DMS79 treated with DMSO at 0.1 percent for 48 hours (cell line): ENCODE measurements at regions not wholly inside any gene's neighbourhood (a gene's known extent, or its start where the extent isn't known, plus 50 kb on each side); places are given as distances from the start of the nearest gene placed in this dataset.
"Not testable (repeated sequence)": the region's sequence is repeated elsewhere in the genome, so short reads cannot be mapped to it uniquely, and the experiment has no call there.

Experiments used
- DNase-seq: peaks from one replicate; lab custom pipeline; 2025; lab: John Stamatoyannopoulos, UW

DNA sequence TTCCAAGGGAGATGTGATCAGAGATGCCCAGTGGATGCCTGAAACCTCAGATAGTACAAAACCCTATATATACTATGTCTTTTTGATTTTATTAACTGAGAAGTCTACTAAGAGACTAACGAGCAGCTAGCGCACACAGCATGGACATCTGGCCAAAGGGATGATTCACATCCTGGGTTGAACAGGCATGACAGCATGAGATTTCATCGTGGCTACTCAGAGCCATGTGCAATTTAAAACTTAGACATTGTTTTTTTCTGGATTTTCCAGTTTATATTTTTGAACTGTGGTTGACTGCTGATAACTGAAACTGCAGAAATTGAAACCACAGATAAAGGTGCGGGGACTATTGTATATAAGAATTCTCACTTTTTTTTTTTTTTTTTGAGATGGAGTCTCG, 2252.9 kb upstream of the AGA start:
- no peak for DNase-seq

DNA sequence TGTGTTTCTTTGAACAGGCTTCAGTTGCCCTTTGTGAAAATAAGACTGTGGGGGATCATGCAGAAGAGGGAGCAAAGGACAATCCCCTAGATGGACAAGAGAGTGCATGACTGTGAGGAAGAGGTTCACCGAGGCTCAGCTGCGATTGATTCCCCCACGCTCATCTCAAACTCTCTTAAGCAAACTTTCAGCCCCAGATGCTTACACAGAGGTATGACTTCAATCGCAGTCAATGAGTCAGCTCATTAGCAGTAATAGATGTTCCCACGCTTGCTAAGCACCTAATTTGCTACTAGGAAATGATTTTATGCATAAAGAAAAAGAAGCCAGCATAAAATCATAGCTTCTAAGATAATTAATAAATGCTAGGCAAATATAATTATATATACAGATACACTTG, 2256.1 kb upstream of the AGA start:
- DNase-seq: no peak

DNA sequence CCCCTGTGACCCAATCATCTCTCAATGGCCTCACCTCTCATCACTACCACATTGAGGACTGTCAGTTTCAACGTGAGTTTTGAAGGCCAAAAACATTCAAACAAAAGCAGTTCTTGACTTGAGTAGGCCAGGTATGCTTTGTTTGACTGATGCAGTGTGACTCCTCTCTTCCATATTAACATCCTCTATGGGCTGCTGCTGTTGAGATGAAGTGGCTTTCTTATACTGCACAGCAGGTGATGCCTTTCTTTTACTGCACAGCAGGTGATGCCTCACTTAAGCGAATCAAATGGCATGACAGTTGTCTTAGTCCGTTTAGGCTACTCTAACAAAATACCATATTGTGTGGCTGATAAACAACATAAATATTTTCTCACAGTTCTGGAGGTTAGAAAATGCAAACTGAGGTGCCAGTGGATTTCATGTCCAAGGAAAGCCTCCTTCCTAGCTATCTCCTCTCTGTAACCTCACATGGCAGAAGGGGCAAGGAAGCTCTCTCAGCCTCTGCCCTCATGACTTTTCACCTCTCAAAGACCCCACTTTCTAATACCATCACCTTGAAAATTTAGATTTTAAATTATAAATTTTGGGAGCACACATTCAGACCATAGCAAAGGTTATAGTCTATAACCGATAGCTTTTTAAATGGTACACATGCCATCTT, 2267.9 kb upstream of the AGA start:
- no peak for DNase-seq

DNA sequence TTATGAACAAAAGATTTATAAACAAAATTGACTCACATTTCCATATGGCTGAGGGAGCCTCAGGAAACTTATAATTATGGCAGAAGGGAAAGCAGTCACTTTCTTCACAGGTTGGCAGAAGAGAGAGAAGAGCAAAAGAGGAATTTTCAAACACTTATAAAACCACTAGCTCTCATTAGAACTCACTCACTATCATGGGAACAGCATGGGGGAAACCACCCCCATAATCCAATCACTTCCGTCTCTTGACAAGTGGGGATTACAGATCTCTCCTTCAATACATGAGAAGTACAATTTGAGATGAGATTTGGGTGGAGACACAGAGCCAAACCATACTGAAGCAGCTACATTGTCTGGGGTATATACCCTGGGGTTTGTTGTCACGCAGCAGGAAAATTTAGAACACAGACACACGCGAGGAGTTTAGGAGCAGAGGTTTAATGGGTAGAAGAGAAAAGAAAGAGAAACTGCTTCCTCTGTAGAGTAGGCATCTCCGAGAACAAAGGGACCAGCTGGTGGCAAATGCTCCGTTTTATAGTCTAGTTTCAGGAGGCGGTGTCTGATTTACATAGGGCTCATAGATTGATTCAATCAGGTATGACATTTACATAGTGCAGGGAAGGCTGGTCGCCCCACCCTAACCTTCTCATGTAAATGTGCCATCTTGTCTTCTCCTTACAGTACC, 2277.7 kb upstream of the AGA start:
- DNase-seq: no peak

DNA sequence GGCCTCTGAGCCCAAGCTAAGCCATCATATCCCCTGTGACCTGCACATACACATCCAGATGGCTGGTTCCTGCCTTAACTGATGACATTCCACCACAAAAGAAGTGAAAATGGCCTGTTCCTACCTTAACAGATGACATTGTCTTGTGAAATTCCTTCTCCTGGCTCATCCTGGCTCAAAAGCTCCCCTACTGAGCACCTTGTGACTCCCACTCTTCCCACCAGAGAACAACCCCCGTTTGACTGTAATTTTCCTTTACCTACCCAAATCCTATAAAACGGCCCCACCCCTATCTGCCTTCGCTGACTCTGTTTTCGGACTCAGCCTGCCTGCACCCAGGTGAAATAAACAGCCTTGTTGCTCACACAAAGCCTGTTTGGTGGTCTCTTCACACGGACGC, 2284.3 kb upstream of the AGA start:
- not testable (repeated sequence) for DNase-seq

DNA sequence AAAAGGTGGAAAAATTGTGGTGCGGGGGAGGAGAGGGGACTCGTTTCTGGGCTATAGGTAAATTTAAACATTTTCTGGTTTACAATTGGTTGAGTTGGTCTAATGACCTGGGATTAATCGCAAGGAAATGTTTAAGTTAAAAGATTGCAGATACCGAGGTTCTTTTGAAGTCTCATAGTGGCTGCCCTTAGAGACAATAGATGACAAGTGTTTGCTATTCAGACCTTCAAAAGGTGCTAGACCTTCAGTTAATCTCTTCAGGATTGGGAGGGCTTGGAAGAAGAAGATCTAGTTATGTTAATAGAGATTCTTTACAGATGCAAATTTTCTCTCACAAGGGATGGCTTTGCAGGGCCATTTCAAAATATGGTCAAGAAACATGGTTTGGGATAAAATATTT, 2286.1 kb upstream of the AGA start:
- DNase-seq: no peak

DNA sequence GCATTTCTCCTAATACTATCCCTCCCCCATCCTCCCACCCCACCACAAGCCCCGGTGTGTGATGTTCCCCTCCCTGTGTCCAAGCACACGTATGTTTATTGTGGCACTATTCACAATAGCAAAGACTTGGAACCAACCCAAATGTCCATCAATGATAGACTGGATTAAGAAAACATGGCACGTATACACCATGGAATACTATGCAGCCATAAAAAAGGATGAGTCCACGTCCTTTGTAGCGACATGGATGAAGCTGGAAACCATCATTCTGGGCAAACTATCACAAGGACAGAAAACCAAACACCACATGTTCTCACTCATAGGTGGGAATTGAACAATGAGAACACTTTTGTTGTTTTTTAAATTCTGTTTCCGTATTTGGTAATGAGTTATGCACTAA, 2294.6 kb upstream of the AGA start:
- not testable (repeated sequence) for DNase-seq

DNA sequence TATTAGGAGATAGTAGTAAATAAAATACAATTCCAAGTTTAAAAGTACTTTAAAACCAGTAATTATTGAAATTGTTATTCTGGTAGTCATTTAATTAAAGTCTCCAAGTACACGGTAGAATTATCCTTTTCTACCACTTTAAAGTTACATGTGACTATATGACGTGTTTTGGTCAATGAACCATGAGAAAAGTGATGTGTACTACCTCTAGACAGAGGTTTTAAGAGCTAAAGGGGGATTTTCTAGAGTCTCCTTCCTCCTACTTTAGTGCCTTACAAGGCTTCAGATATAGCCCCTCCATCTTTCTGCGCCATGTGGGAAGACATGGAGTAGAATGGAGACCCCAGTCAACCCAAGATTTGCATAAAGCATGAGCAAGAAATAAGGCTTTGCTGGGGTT, 2296.6 kb upstream of the AGA start:
- no peak for DNase-seq

DNA sequence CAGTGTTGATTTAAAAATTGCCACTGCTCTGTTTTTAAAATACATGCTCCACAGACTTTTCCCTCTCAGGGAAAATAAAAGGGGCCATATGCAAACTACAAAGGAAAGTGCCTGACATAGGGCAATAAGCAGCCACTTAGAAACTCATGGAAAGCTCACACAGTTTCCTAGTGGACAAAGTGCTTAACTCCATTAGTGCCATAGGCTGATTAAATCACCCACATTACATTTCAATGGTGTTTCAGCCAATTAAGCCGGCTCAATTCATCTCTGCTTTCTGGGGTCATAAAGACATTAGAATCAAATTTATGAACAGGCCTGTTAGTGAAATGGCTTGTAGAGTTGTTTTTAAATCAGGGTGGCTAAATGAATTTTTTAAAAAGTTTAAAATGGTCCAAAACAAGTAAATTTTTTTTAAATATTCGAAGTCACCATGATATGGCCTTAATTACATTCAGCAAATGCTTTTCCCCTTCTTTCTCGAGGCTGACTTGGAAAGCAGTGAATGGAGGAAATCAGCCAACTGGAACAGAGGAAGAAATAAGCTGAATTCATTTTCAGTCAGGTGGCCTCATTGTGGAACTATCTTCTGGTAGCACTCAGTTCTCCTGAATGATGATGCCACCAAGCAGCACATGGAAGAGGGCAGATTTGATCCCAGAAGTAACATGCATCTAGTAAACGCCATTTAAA, 2305.1 kb upstream of the AGA start:
- DNase-seq: no peak

DNA sequence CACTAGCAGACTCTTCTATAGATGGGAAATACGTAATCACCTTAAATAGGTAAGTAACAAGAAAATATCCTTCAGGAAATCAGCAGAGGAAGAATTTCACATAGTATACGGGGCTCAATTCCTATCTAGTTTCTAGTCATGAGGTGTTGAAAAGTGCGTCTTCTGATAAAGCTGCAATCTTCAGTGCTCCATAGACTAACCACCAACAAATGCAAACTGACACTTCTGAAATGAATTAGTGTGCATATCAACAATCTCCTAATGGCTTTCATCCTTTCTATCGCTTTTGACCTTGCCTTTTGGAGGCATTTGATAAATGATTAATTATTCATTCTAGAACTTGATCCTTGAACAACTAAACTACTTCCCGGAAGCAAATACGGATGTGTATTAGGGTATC, 2306.6 kb upstream of the AGA start:
- no peak for DNase-seq

DNA sequence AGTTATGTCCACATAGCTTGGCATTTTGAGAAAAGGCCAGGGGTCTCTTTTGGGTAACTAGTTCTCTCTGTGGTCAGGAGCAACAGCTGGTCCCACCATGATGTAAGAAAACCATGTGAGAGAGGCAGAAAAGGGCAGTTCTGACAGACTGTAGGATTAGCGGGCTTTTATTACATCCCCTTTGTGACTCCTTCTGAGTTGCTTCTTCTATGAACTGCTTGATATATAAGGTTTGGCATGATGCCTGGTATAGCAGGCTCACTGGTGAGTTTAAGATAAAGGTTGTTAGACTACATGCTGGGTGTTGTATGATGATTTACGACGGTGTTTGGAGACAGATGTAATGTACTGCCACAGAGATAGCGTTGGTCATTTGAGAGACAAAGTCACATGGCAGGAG, 2308.1 kb upstream of the AGA start:
- DNase-seq: no peak

DNA sequence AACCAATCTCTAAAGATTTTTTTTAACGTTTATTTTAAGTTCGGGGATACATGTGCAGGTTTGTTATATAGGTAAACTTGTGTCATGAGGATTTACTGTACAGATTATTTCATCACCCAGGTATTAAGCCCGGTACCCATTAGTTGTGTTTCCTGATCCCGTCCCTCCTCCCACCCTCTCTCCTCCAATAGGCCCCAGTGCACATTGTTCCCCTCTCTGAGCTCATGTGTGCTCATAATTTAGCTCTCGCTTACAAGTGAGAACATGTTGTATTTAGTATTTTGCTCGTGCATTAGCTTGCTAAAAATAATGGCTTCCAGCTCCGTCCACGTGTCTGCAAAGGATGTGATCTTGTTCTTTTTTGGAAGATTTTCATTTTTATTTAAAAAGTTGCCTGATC, 2309.4 kb upstream of the AGA start:
- no peak for DNase-seq

DNA sequence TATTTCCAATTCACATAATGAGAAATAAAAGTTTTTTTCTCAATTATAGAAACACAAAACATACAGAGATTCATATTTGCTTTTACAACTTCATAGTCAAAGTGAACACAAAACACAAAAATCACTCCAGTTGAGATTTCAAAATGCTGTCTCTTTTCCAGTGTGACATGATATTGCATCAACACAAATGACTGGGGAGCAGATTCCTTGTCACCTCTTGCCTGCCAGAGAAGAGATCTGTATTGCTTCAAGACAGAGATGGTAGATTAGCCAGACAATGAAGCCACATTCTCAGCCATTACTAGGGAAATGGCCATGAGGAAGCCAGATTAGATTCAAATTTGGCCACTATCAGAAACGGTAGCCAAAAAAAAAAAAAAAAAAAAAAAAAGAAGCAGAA, 2313.1 kb upstream of the AGA start:
- DNase-seq: no peak

DNA sequence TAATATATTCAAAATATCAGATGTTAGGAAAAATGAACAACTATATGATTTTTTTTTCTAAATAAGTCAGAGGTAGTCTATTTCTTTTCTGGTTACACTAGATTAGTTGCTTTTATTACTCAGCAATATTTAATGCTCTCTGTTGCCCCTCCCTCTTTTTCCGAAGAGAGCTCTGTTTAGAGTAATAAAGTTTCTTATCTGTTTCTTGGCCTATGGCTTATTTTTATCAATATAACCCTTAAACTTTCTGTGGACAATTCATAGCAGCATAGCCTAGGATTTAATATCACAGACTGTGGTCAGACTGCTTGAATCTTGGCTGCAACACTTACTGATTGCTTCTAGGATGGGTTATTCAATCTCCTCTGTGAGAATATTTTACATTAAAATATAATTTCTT, 2315.4 kb upstream of the AGA start:
- no peak for DNase-seq

DNA sequence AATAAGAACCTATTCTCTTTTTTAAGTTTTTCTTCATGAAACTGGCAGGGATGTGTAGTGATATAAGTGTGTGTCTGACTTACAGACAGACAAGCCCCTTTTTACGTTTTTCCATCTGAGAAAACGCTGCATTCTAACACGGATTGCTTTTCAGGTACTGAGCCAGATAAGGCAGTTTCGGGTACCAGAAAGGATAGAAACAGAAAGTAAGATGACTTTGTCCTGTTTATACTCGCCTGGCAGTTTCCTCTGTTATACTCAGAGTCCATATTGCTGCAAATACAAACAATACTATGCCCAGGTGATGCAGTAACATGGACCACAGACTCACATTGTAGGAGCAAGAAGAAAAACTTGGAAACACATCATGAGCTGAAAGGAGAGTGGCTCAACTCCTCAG, 2320.6 kb upstream of the AGA start:
- DNase-seq: no peak

DNA sequence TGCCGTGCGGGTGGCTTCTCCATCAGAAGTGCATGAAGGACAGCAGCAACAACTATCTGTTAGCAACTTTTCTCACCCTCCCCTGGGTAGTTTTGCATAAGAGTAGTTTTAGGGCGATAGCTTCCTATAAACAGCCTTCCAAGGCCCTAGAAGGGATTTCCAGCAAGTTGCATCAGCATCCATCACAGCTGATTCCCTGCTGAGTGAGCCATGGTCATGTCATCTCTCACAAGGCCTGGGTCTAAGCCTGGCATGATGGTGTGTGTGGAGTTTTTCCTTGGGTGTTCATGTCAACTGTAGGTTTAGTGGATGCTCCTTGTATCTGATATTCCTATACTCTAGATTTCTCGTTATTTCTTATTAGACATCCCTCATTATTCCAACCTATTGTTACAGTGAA, 2324.7 kb upstream of the AGA start:
- no peak for DNase-seq

DNA sequence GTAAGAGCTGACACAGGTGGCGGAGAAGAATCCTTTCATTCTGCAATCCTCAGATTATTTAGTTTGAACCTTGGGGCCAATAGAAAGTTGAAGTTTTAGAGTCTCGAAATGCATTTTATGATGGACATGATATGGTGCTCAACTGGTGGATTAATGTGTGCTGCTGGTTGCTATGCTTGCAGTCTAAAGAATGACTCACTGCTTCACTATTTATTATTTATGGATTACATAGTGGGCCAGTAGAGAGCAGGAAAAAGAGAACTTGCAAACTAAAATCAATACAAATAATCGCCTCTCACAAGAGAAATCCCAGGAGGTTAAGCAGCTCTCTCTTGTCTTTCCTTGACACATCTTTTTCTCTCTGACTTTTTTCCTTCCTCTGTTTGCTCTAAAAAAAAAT, 2326.8 kb upstream of the AGA start:
- no peak for DNase-seq

DNA sequence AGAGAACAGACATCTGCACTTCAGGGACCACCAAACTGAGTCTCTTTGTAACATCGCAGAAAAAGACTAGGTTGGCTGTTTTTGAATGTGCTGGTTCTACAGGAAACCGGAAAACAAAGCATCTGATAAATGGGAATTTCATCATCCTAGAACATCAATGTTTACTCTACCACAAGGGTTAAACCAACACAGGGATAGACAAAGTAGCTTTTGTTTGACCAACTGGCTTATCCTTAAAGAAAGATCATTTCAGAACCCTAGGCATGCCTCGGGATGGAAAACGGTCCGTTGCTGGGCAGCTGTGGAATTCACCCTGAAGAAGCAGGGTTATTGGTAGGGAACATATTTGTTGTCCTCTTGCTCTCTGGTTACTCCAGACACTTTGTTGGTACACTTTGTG, 2355.5 kb upstream of the AGA start:
- DNase-seq: no peak

DNA sequence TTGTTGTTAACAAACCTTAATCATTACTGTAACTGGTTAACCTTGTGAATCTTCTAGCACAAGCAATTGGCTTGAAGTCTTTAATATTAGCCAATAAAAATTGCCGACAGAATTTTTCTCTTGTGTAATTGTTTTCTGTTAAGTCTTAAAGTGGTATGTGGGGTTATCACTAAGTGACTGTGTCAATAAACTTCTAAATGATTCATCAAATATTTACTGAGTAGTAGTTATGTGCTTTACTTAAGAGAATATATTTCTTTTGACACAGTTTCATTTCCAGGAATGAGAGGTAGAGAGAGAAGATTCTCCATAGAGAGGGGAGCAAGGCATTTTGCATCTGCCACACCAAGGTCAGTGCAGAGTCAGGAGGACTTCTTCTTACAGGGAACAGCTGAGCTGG, 2361.6 kb upstream of the AGA start:
- no peak for DNase-seq

DNA sequence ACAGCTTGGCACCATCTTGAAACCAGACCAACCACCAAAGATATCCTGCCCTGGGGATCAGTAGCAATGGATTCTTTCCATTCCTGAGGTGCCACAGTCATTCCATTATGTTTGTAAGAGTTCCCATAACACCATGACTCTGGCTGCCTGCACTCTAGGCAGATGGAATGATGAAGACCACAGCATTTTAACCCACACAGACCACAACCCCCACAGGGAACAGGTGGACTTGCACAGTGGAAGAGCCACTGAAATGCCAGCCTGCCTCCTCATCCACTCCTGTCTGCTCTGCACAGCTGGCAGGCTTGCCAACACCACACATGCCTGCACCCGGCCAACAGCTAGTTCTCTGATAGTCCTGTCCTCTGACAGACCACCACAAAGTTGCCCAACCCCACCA, 2362.2 kb upstream of the AGA start:
- no peak for DNase-seq

DNA sequence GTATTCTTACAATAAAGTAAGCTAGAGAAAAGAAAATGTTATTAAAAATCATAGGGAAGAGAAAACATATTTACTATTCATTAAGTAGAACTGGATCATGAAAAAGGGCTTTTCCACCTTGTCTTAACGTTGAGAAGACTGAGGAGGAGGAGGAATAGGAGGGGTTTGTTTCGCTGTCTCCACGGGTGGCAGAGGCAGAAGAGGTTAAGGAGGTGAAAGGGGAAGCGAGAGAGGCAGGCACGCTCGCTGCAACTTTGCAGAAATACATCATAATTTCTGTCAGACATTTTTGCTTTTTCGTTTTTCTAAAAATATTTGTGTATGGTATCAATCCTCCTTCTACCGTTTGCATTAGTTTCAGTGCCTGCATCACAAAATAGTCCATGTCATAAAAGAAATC, 2375.1 kb upstream of the AGA start:
- no peak for DNase-seq

DNA sequence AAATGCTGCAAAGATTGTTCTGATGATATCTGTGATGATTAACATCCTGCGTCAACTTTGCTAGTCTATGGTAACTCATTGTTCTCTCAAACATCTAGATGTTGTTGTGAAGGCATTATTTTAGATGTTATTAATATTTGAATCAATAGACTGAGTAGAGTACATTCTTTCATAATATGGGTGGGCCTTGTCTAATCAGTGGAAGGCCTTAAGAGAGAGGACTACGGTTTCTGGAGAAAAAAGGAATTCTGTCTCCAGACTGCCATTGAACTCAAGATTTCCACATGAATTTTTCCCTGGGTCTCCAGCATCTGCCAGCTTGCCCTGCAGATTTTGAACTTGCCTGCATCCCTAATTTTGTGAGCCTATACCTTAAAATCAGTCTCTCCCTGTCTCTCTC, 2381.1 kb upstream of the AGA start:
- DNase-seq: no peak

DNA sequence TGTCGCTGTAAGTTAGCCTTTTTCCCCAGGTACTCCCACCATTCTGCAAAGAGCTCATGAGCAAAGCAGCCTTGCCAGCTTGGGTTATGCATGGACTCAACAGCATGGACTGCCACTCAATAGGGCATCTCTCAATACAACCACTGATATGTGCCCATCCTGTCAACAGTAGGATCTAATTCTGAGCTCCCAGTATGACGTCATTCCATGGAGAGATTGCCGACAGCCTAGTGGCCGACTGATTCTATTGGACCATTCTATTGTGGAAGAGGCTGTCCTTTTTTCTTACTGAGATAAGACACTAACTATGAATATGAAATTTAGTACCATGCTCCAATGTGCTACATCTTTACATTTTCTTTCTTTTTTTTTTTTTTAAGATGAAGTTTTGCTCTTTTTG, 2389.0 kb upstream of the AGA start:
- DNase-seq: no peak
